SH-SY5Y (cell line): ENCODE measurements at regions not wholly inside any gene's neighbourhood (a gene's known extent, or its start where the extent isn't known, plus 50 kb on each side); places are given as distances from the start of the nearest gene placed in this dataset.

ENCODE experiments used
- GATA2 ChIP-seq: IDR thresholded peaks from 2 replicates; pipeline ENCODE4 v1.6.1; 2011; ENCODE audit warnings: mild to moderate bottlenecking, low read depth, low read length
- GATA3 ChIP-seq: IDR thresholded peaks from 2 replicates; pipeline ENCODE4 v1.6.1; 2011; ENCODE audit warnings: low read depth, mild to moderate bottlenecking, low read length, moderate library complexity

- TF ChIP-seq GATA3 (no peak), GATA2 (no peak)
Measured at GRCh38 chr1:3987669-3988235, 87.7 kb upstream of the C1orf174 start.
